Suprapubic skin (tissue), 3 donors: ENCODE measurements at regions not wholly inside any gene's neighbourhood (a gene's known extent, or its start where the extent isn't known, plus 50 kb on each side); places are given as distances from the start of the nearest gene placed in this dataset.

Experiments used
- CTCF ChIP-seq, 2 donors: fragments of 200-600 bp in 1 of 2; fragments of 450-650 bp in 1 of 2; sonication (generic) in 1 of 2; IDR thresholded peaks; one replicate each; pipeline ENCODE4 v1.5.1; 2016 to 2019; ENCODE audit warnings: antibody characterized with exemption in 2 of 2, mild to moderate bottlenecking in 1 of 2, moderate library complexity in 1 of 2
- POLR2A ChIP-seq, 2 donors: fragments of 450-650 bp; IDR thresholded peaks; one replicate each; pipeline ENCODE4 v1.6.1; 2017; ENCODE audit warnings: antibody characterized with exemption in 2 of 2, mild to moderate bottlenecking in 2 of 2, moderate library complexity in 2 of 2

- TF ChIP-seq POLR2A (IDR thresholded peaks at IDR 0.05): no peak
- no peak for TF ChIP-seq CTCF (IDR thresholded peaks at IDR 0.05)
Measured at GRCh38 chr6:132084811-132085509, 133.8 kb upstream of the CCN2 start.
